K562 (cell line): ENCODE measurements at regions not wholly inside any gene's neighbourhood (a gene's known extent, or its start where the extent isn't known, plus 50 kb on each side); places are given as distances from the start of the nearest gene placed in this dataset.

Experiments
- BHLHE40 ChIP-seq: IDR thresholded peaks from 2 replicates; pipeline ENCODE4 v1.6.1; 2011; ENCODE audit warnings: low read length, improper control_type of control experiment
- ERF ChIP-seq: fragments of 450-650 bp; formaldehyde crosslinking; IDR thresholded peaks from 2 replicates; pipeline ENCODE4 v1.4.0; 2020; ENCODE audit warnings: mild to moderate bottlenecking, mixed read lengths
- FOXK2 ChIP-seq, 2 experiments: fragments of 450-650 bp; IDR thresholded peaks in 1 of 2; conservative IDR thresholded peaks in 1 of 2; 2 replicates each; pipeline ENCODE4 v1.6.1; 2016; ENCODE audit warnings: low read depth in 2 of 2, mild to moderate bottlenecking in 1 of 2
- MCM2 ChIP-seq: fragments of 450-650 bp; IDR thresholded peaks from 2 replicates; pipeline ENCODE4 v1.6.1; 2017; ENCODE audit warnings: low read depth, mild to moderate bottlenecking
- NR1H2 ChIP-seq: sonication (generic); formaldehyde crosslinking; IDR thresholded peaks from 2 replicates; pipeline ENCODE4 v1.4.0; 2020; ENCODE audit warnings: mild to moderate bottlenecking, missing genetic modification reagents
- POLR2A ChIP-seq: fragments of 450-650 bp; conservative IDR thresholded peaks from 2 replicates; pipeline ENCODE4 v1.6.1; 2016
- TEAD2 ChIP-seq: fragments of 450-650 bp; IDR thresholded peaks from 2 replicates; pipeline ENCODE4 v1.6.1; 2016; ENCODE audit warnings: missing genetic modification characterization, control low read depth, missing compliant biosample characterization
- TF ChIP-seq, protein P1 (sequence below): fragments of 250-450 bp; sonication (Bioruptor Pico); IDR thresholded peaks from 2 replicates; pipeline ENCODE4 v1.9.0; 2021; ENCODE audit warnings: mild to moderate bottlenecking, inconsistent platforms
- TF ChIP-seq, protein P2 (sequence below), 3 experiments: IDR thresholded peaks in 2 of 3; conservative IDR thresholded peaks in 1 of 3; 2 replicates each; pipeline ENCODE4 v1.5.1; 2011 to 2012; ENCODE audit warnings: low read length in 3 of 3, mild to moderate bottlenecking in 3 of 3, control low read depth in 2 of 3, improper control_type of control experiment in 1 of 3, inconsistent platforms in 1 of 3, low read depth in 1 of 3, mixed read lengths in 1 of 3, moderate library complexity in 1 of 3; ENCODE audit not compliant: insufficient read depth in 2 of 3

DNA sequence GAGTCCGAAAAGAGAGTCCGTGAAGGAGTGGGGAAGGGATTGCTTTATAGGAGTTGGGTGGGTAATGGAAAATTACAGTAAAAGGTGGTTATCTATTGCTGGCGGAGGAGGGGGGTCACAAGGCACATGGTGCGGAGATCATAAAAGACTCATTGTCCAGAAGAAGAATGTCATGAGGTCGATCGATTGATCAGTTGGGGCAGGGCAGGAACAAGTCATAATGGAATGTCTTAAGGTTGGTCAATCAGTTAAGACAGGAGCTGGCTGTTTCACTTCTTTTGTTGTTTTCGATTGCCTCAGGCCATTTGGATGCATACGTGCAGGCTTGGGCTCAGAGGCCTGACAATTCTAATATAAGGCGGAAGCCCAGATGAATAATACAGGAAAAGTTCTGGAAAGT lies 473.0 kb upstream of the TNP1 start:
- TF ChIP-seq, protein P1, sequence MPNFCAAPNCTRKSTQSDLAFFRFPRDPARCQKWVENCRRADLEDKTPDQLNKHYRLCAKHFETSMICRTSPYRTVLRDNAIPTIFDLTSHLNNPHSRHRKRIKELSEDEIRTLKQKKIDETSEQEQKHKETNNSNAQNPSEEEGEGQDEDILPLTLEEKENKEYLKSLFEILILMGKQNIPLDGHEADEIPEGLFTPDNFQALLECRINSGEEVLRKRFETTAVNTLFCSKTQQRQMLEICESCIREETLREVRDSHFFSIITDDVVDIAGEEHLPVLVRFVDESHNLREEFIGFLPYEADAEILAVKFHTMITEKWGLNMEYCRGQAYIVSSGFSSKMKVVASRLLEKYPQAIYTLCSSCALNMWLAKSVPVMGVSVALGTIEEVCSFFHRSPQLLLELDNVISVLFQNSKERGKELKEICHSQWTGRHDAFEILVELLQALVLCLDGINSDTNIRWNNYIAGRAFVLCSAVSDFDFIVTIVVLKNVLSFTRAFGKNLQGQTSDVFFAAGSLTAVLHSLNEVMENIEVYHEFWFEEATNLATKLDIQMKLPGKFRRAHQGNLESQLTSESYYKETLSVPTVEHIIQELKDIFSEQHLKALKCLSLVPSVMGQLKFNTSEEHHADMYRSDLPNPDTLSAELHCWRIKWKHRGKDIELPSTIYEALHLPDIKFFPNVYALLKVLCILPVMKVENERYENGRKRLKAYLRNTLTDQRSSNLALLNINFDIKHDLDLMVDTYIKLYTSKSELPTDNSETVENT = no peak
- no peak for TF ChIP-seq FOXK2 (conservative IDR thresholded peaks at IDR 0.05 in 1 of 2, IDR thresholded peaks at IDR 0.05 in 1 of 2; ENCODE audit: low read depth in 2 of 2)
- TF ChIP-seq, protein P2, sequence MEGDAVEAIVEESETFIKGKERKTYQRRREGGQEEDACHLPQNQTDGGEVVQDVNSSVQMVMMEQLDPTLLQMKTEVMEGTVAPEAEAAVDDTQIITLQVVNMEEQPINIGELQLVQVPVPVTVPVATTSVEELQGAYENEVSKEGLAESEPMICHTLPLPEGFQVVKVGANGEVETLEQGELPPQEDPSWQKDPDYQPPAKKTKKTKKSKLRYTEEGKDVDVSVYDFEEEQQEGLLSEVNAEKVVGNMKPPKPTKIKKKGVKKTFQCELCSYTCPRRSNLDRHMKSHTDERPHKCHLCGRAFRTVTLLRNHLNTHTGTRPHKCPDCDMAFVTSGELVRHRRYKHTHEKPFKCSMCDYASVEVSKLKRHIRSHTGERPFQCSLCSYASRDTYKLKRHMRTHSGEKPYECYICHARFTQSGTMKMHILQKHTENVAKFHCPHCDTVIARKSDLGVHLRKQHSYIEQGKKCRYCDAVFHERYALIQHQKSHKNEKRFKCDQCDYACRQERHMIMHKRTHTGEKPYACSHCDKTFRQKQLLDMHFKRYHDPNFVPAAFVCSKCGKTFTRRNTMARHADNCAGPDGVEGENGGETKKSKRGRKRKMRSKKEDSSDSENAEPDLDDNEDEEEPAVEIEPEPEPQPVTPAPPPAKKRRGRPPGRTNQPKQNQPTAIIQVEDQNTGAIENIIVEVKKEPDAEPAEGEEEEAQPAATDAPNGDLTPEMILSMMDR (IDR thresholded peaks at IDR 0.05 in 2 of 3, conservative IDR thresholded peaks at IDR 0.05 in 1 of 3; ENCODE audit: insufficient read depth in 2 of 3, low read depth in 1 of 3, low read length in 3 of 3) = no peak
- no peak for TF ChIP-seq NR1H2 (CRISPR knock-in tag)
- TF ChIP-seq POLR2A = no peak
- TF ChIP-seq TEAD2 = no peak
- no peak for TF ChIP-seq ERF
- no peak for TF ChIP-seq BHLHE40
- no peak for TF ChIP-seq MCM2
